IMR-90 (cell line): ENCODE measurements at regions not wholly inside any gene's neighbourhood (a gene's known extent, or its start where the extent isn't known, plus 50 kb on each side); places are given as distances from the start of the nearest gene placed in this dataset.

ENCODE experiments used
- ATAC-seq: fragments of 200-7000 bp; cut with Tn5 transposase; 2 replicates; pipeline ENCODE4 v1.9.1; 2020; ENCODE audit warnings: low read depth, mild to moderate bottlenecking, moderate library complexity
- BruUV-seq: library from RNA; stranded (reverse); fragments of 400-500 nt; replicated peaks from 2 replicates; lab custom pipeline; 2021; lab: Mats Ljungman, UMichigan
- CTCF ChIA-PET: fragments of 300-600 bp; formaldehyde crosslinking; extraction: SDS; loops from one replicate; lab custom pipeline; 2021; ENCODE audit warnings: antibody characterized with exemption; lab: Yijun Ruan, JAX
- POLR2A ChIA-PET: fragments of 300-600 bp; sonication (Branson Sonifier 250); formaldehyde crosslinking; loops from one replicate; lab custom pipeline; 2022; ENCODE audit warnings: antibody characterized with exemption; ENCODE audit not compliant: unreplicated experiment; lab: Charles Lee
- DNase-seq: peaks from one replicate; pipeline ENCODE4 v3.0.0; 2013
- H2AFZ ChIP-seq: replicated peaks from 2 replicates; pipeline ENCODE3; 2013; ENCODE audit warnings: low read length, mild to moderate bottlenecking; ENCODE audit not compliant: poor library complexity
- H2AK5ac ChIP-seq: 2 replicates; pipeline ENCODE4 v1.6.1; 2013; ENCODE audit warnings: low read depth, low read length, inconsistent platforms
- H2AK9ac ChIP-seq: replicated peaks from 2 replicates; pipeline ENCODE3; 2013; ENCODE audit warnings: mild to moderate bottlenecking, low read depth, low read length, moderate library complexity; ENCODE audit not compliant: poor library complexity
- H2BK120ac ChIP-seq: 2 replicates; pipeline ENCODE4 v1.6.1; 2013; ENCODE audit warnings: low read depth, low read length, inconsistent platforms
- H2BK15ac ChIP-seq: 3 replicates; pipeline ENCODE4 v1.6.1; 2013; ENCODE audit warnings: low read depth, low read length, inconsistent platforms
- H2BK20ac ChIP-seq: 2 replicates; pipeline ENCODE4 v1.6.1; 2013; ENCODE audit warnings: low read depth, mild to moderate bottlenecking, inconsistent platforms, low read length, moderate library complexity
- H2BK5ac ChIP-seq: 2 replicates; pipeline ENCODE4 v1.6.1; 2013; ENCODE audit warnings: mild to moderate bottlenecking, low read depth, low read length, inconsistent platforms; ENCODE audit not compliant: poor library complexity, severe bottlenecking
- H3K14ac ChIP-seq: replicated peaks from 2 replicates; pipeline ENCODE4 v1.6.1; 2013; ENCODE audit warnings: low read depth, low read length, inconsistent platforms
- H3K18ac ChIP-seq: 2 replicates; pipeline ENCODE4 v1.6.1; 2013; ENCODE audit warnings: low read depth, low read length, control low read depth
- H3K23ac ChIP-seq: 2 replicates; pipeline ENCODE4 v1.6.1; 2013; ENCODE audit warnings: low read depth, low read length, inconsistent platforms
- H3K27ac ChIP-seq: 2 replicates; pipeline ENCODE4 v1.5.1; 2013; ENCODE audit warnings: mild to moderate bottlenecking, control low read depth, low read length; ENCODE audit not compliant: insufficient read depth
- H3K27me3 ChIP-seq: 2 replicates; pipeline ENCODE4 v1.6.1; 2013; ENCODE audit warnings: low read length; ENCODE audit not compliant: control insufficient read depth, insufficient read depth
- H3K36me3 ChIP-seq: 2 replicates; pipeline ENCODE4 v1.6.1; 2013; ENCODE audit warnings: low read length, mixed read lengths; ENCODE audit not compliant: control insufficient read depth, insufficient read depth
- H3K4ac ChIP-seq: 2 replicates; pipeline ENCODE4 v1.6.1; 2013; ENCODE audit warnings: low read depth, low read length, inconsistent platforms
- H3K4me1 ChIP-seq: 2 replicates; pipeline ENCODE4 v1.6.1; 2013; ENCODE audit warnings: low read length, mixed read lengths; ENCODE audit not compliant: control insufficient read depth, insufficient read depth
- H3K4me2 ChIP-seq: 2 replicates; pipeline ENCODE4 v1.6.1; 2013; ENCODE audit warnings: low read depth, mild to moderate bottlenecking, control low read depth, low read length, moderate library complexity
- H3K4me3 ChIP-seq: 2 replicates; pipeline ENCODE4 v1.5.1; 2013; ENCODE audit warnings: low read depth, mild to moderate bottlenecking, control low read depth, low read length, moderate library complexity; ENCODE audit not compliant: insufficient read depth
- H3K56ac ChIP-seq: 2 replicates; pipeline ENCODE4 v1.6.1; 2013; ENCODE audit warnings: low read length, inconsistent platforms; ENCODE audit not compliant: insufficient read depth; ENCODE audit errors: extremely low read depth
- H3K79me1 ChIP-seq, 2 experiments: 2 replicates each; pipeline ENCODE4 v1.6.1; 2013; ENCODE audit warnings: low read length in 2 of 2, inconsistent platforms in 1 of 2, low read depth in 1 of 2
- H3K9ac ChIP-seq: 2 replicates; pipeline ENCODE4 v1.6.1; 2013; ENCODE audit warnings: low read depth, low read length, control low read depth
- H3K9me1 ChIP-seq: 2 replicates; pipeline ENCODE4 v1.6.1; 2013; ENCODE audit warnings: low read length, inconsistent platforms; ENCODE audit not compliant: insufficient read depth
- H3K9me3 ChIP-seq: 2 replicates; pipeline ENCODE4 v1.6.1; 2013; ENCODE audit warnings: low read length; ENCODE audit not compliant: control insufficient read depth, insufficient read depth
- H4K20me1 ChIP-seq: 2 replicates; pipeline ENCODE4 v1.6.1; 2013; ENCODE audit warnings: low read length, inconsistent platforms; ENCODE audit not compliant: insufficient read depth
- H4K5ac ChIP-seq: 2 replicates; pipeline ENCODE4 v1.6.1; 2013; ENCODE audit warnings: mild to moderate bottlenecking, low read depth, low read length, control low read depth
- H4K8ac ChIP-seq, 2 experiments: 2 replicates each; pipeline ENCODE4 v1.6.1; 2013; ENCODE audit warnings: low read depth in 2 of 2, low read length in 2 of 2, control low read depth in 1 of 2, inconsistent platforms in 1 of 2
- H4K91ac ChIP-seq: 2 replicates; pipeline ENCODE4 v1.6.1; 2013; ENCODE audit warnings: low read depth, low read length, inconsistent platforms; ENCODE audit not compliant: insufficient read depth
- BHLHE40 ChIP-seq: fragments of 150-350 bp; IDR thresholded peaks from 2 replicates; pipeline ENCODE4 v1.6.1; 2016; ENCODE audit warnings: mild to moderate bottlenecking, low read depth, low read length
- CEBPB ChIP-seq: IDR thresholded peaks from 2 replicates; pipeline ENCODE4 v1.6.1; 2012; ENCODE audit warnings: low read depth, low read length, improper control_type of control experiment
- CHD1 ChIP-seq: IDR thresholded peaks from 2 replicates; pipeline ENCODE4 v1.6.1; 2012; ENCODE audit warnings: low read depth, low read length, improper control_type of control experiment
- ELK1 ChIP-seq: fragments of 150-350 bp; IDR thresholded peaks from 2 replicates; pipeline ENCODE4 v1.6.1; 2016; ENCODE audit warnings: low read depth, mild to moderate bottlenecking, low read length, moderate library complexity, borderline replicate concordance
- FOS ChIP-seq: fragments of 150-350 bp; IDR thresholded peaks from 2 replicates; pipeline ENCODE4 v1.6.1; 2016; ENCODE audit warnings: low read depth, low read length
- MAFK ChIP-seq: IDR thresholded peaks from 2 replicates; pipeline ENCODE4 v1.6.1; 2012; ENCODE audit warnings: low read depth, low read length, improper control_type of control experiment
- MAZ ChIP-seq: IDR thresholded peaks from 2 replicates; pipeline ENCODE4 v1.6.1; 2012; ENCODE audit warnings: low read depth, mild to moderate bottlenecking, low read length, improper control_type of control experiment, moderate library complexity, borderline replicate concordance
- MXI1 ChIP-seq: IDR thresholded peaks from 2 replicates; pipeline ENCODE4 v1.6.1; 2012; ENCODE audit warnings: low read depth, mild to moderate bottlenecking, low read length, moderate library complexity, borderline replicate concordance
- NFE2L2 ChIP-seq: fragments of 150-350 bp; IDR thresholded peaks from 2 replicates; pipeline ENCODE4 v1.6.1; 2016; ENCODE audit warnings: low read depth, mild to moderate bottlenecking, low read length
- POLR2A ChIP-seq: IDR thresholded peaks from 2 replicates; pipeline ENCODE4 v1.6.1; 2012; ENCODE audit warnings: mild to moderate bottlenecking, low read depth, low read length
- RAD21 ChIP-seq: IDR thresholded peaks from 2 replicates; pipeline ENCODE4 v1.6.1; 2012; ENCODE audit warnings: low read length, improper control_type of control experiment
- RCOR1 ChIP-seq: IDR thresholded peaks from 2 replicates; pipeline ENCODE4 v1.6.1; 2012; ENCODE audit warnings: mild to moderate bottlenecking, low read length, improper control_type of control experiment; ENCODE audit not compliant: insufficient replicate concordance
- RFX5 ChIP-seq: IDR thresholded peaks from 2 replicates; pipeline ENCODE4 v1.8.0; 2012; ENCODE audit warnings: low read depth, mild to moderate bottlenecking, low read length, moderate library complexity
- SMC3 ChIP-seq: fragments of 150-350 bp; IDR thresholded peaks from 2 replicates; pipeline ENCODE4 v1.6.1; 2016; ENCODE audit warnings: low read depth, mild to moderate bottlenecking, antibody characterized with exemption, low read length, moderate library complexity
- dilution Hi-C: fragments of 300-500 bp; cut with HindIII; formaldehyde crosslinking; loops from one replicate; pipeline ENCODE4 v1.14.3; 2018; ENCODE audit warnings: low sequenced_read_pairs; ENCODE audit not compliant: unreplicated experiment
- in situ Hi-C: fragments of 300-500 bp; cut with MboI; formaldehyde crosslinking; loops from 3 replicates; pipeline ENCODE4 v1.14.3; 2019; ENCODE audit warnings: low sequenced_read_pairs, inconsistent platforms, mixed read lengths
- intact Hi-C: fragments of 100-400 bp; cut with micrococcal nuclease; formaldehyde crosslinking; loops from 2 replicates; pipeline ENCODE4 v1.10.0; 2022
- TF ChIP-seq, protein P1 (sequence below): conservative IDR thresholded peaks from 2 replicates; pipeline ENCODE4 v1.5.1; 2012; ENCODE audit warnings: mild to moderate bottlenecking, low read depth, low read length, improper control_type of control experiment
- TF ChIP-seq, protein P2 (sequence below): fragments of 150-350 bp; IDR thresholded peaks from 2 replicates; pipeline ENCODE4 v1.6.1; 2017; ENCODE audit warnings: mild to moderate bottlenecking, antibody characterized with exemption, low read length, low read depth

- no peak overlapping the region for H3K9ac ChIP-seq
- no peaks in the 10 kb centered on the region for H3K36me3 ChIP-seq
- in situ Hi-C loops (no loop called here), intact Hi-C loops (no loop called here), dilution Hi-C loops (no loop called here)
- H3K18ac ChIP-seq, result no peak overlapping the region
- BruUV-seq, result no TSS peak
- no peaks in the 10 kb centered on the region for H3K27me3 ChIP-seq
- no peak overlapping the region for H4K91ac ChIP-seq
- H3K9me3 ChIP-seq, result peaks cover 4% of the 10 kb centered on the region
- H4K8ac ChIP-seq, result no peak overlapping the region
- no peaks in the 10 kb centered on the region for H3K79me1 ChIP-seq
- POLR2A ChIA-PET, result no interaction called here
- no peak overlapping the region for H3K56ac ChIP-seq
- H2AK9ac ChIP-seq, result no peak overlapping the region
- H3K27ac ChIP-seq, result no peak overlapping the region
- H3K4me2 ChIP-seq, result no peak overlapping the region
- H3K4me3 ChIP-seq, result no peak overlapping the region
- no peak for DNase-seq
- TF ChIP-seq SMC3, result no peak
- no peak for TF ChIP-seq CEBPB
- TF ChIP-seq, protein P1, sequence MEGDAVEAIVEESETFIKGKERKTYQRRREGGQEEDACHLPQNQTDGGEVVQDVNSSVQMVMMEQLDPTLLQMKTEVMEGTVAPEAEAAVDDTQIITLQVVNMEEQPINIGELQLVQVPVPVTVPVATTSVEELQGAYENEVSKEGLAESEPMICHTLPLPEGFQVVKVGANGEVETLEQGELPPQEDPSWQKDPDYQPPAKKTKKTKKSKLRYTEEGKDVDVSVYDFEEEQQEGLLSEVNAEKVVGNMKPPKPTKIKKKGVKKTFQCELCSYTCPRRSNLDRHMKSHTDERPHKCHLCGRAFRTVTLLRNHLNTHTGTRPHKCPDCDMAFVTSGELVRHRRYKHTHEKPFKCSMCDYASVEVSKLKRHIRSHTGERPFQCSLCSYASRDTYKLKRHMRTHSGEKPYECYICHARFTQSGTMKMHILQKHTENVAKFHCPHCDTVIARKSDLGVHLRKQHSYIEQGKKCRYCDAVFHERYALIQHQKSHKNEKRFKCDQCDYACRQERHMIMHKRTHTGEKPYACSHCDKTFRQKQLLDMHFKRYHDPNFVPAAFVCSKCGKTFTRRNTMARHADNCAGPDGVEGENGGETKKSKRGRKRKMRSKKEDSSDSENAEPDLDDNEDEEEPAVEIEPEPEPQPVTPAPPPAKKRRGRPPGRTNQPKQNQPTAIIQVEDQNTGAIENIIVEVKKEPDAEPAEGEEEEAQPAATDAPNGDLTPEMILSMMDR, result no peak
- no peak for TF ChIP-seq ELK1
- TF ChIP-seq RFX5, result no peak
- no peak for TF ChIP-seq RAD21
- TF ChIP-seq RCOR1, result no peak
- TF ChIP-seq BHLHE40, result no peak
- no peak for TF ChIP-seq MAZ
- no peak for TF ChIP-seq FOS
- TF ChIP-seq, protein P2, sequence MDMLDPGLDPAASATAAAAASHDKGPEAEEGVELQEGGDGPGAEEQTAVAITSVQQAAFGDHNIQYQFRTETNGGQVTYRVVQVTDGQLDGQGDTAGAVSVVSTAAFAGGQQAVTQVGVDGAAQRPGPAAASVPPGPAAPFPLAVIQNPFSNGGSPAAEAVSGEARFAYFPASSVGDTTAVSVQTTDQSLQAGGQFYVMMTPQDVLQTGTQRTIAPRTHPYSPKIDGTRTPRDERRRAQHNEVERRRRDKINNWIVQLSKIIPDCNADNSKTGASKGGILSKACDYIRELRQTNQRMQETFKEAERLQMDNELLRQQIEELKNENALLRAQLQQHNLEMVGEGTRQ, result no peak
- TF ChIP-seq MXI1, result no peak
- TF ChIP-seq POLR2A, result no peak
- no peak for TF ChIP-seq CHD1
- TF ChIP-seq MAFK, result no peak
- no peak for TF ChIP-seq NFE2L2
- H3K14ac ChIP-seq, result no peak overlapping the region
- no peak overlapping the region for H2BK120ac ChIP-seq
- no peak overlapping the region for H2BK15ac ChIP-seq
- H2AK5ac ChIP-seq, result no peak overlapping the region
- H2BK20ac ChIP-seq, result no peak overlapping the region
- no peak overlapping the region for H3K4ac ChIP-seq
- H3K23ac ChIP-seq, result no peak overlapping the region
- no peak overlapping the region for H2AFZ ChIP-seq
- no peaks in the 10 kb centered on the region for H3K9me1 ChIP-seq
- CTCF ChIA-PET, result no interaction called here
- no peak overlapping the region for H4K5ac ChIP-seq
- H2BK5ac ChIP-seq, result no peak overlapping the region
- ATAC-seq, result no peak
- H3K4me1 ChIP-seq, result no peaks in the 10 kb centered on the region
- H4K20me1 ChIP-seq, result no peaks in the 10 kb centered on the region
Measured at GRCh38 chr2:208892203-208892602, 485.6 kb downstream of the PTH2R start.
